Activated naive CD8-positive, alpha-beta T cell treated with anti-CD3 and anti-CD28 coated beads, Interleukin-2, amount 50 U/mL, for 16 hours (primary cell): ENCODE measurements at regions not wholly inside any gene's neighbourhood (a gene's known extent, or its start where the extent isn't known, plus 50 kb on each side); places are given as distances from the start of the nearest gene placed in this dataset.

Experiments
- DNase-seq: peaks from one replicate; pipeline ENCODE4 v3.0.0-alpha.2; 2020; ENCODE audit warnings: low read depth, low spot score

- no peak for DNase-seq
Observed at GRCh38 chr6:14321992-14322772, 204.6 kb downstream of the CD83 start.

DNA sequence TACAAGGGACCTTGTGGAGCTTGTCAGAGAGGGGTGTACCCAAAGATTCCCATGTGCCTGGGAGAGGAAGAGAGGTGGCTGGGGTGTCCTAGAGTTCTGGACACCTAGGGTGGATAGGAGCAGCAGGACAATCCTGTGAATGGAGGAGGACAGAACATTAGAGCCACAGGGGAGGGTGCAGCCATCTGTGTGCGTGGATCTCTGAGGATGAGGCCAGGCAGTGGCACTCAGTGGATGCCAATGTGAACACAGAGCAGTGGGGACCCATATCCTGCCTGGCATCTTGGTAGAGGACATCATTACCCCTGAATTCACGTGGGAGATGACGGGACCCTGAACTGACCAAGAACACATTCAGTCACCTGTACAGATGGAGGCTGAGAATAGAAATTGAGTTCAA is 205.3 kb downstream of the CD83 start:
- DNase-seq = no peak

- no peak for DNase-seq
Observed at GRCh38 chr6:14326774-14327173, 209.2 kb downstream of the CD83 start.

DNA sequence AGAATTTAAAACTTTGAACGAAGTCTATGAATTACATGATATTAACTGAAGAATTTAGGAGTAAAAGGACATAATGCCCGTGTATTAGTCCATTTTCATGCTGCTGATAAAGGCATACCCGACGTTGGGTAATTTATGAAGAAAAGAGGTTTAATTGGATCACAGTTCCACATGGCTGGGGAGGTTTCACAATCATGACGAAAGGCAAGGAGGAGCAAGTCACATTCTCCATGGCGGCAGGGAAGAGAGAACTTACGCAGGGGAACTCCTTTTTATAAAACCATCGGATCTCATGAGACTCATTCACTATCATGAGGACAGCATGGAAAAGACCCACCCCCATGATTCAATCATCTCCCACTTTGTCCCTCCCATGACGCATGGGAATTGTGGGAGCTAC is 210.6 kb downstream of the CD83 start:
- DNase-seq = no peak

- no peak for DNase-seq
Observed at GRCh38 chr6:14333556-14334305, 216.2 kb downstream of the CD83 start.

- no peak for DNase-seq
Observed at GRCh38 chr6:14335071-14335470, 217.5 kb downstream of the CD83 start.

DNA sequence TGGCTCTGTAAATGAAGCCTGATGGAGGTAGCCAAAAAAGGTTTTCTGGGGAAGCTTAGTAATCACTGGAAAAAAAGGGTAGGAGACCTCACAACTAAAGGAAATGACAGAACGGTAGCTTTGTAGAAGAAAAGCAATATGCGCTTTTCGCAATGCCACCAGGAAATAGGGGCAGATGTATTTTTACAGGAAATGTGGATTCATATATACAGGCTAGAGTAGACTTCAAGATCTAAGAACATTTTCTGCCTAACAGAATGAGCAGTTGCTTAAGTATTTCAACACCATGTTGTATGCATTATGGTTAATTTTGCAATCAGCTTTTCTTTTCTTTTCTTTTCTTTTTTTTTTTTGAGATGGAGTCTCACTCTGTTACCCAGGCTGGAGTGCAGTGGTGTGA is 219.6 kb downstream of the CD83 start:
- no peak for DNase-seq

DNA sequence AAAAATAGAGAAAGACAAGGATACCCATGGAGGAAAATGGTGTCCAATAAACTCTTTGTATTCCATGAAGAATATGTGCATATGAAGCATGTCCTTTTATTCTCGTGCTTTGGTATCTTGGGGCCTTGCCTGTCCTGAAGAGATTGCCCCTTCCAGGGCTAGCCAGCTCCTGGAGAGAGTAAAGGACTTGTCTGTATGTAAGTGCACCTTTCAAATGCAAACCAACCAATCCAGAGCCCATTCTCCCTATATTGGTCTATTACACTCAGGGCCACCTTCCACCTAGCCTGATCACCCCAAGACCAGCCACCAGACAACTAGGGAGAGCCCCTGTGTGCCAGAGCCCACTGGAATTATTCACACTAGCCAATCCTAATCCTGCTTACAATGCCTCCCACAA is 221.6 kb downstream of the CD83 start:
- DNase-seq = no peak

- no peak for DNase-seq
Observed at GRCh38 chr6:14339711-14340584, 222.4 kb downstream of the CD83 start.

DNA sequence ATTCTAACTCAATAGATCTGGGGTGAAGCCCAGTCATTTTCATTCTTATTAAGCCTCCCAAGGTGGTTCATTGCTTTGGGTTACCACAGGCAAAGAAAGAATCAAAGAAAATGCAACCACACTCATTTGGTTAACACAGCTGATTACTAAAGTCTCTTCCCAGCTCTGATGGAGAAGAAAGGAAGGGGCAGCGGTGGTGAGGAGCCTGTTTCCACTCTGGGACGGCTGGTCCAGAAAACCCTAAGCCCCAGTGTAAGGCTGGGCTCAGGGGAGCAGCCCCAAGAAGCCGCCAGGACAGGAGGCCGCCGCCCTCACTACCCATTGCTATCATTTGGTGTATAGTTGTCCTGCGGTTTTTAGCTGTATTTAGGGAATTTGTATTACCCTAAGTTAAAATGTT is 226.9 kb downstream of the CD83 start:
- no peak for DNase-seq

- no peak for DNase-seq
Observed at GRCh38 chr6:14348389-14348788, 230.8 kb downstream of the CD83 start.

GRCh38 chr6:14349507-14349906 is 231.9 kb downstream of the CD83 start:
- DNase-seq = no peak

GRCh38 chr6:14350210-14350609 is 232.6 kb downstream of the CD83 start:
- no peak for DNase-seq

DNA sequence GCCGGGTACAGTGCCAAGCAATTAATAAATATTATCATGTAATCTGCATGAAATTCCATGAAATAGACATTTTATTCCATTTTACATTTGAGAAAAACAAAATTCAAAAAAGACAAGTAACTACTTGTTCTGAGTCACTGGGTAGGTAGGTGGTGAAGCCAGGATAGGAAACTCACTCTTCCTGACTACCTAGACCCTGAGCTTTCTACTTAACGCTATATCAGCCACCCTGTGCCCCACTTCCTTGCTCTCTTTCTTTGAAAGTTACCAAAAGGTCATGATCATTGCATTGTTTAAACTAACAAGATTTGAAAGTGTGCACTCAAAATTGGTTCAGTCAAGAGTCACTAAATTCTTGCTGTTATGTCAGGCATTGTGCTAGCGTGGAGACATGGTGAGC is 235.7 kb downstream of the CD83 start:
- DNase-seq = no peak

- DNase-seq = no peak
Observed at GRCh38 chr6:14353798-14354197, 236.2 kb downstream of the CD83 start.

GRCh38 chr6:14354919-14355572 is 237.5 kb downstream of the CD83 start:
- no peak for DNase-seq

GRCh38 chr6:14359438-14359837 is 241.9 kb downstream of the CD83 start:
- no peak for DNase-seq

GRCh38 chr6:14360565-14360964 is 243.0 kb downstream of the CD83 start:
- DNase-seq = no peak

GRCh38 chr6:14361297-14361696 is 243.7 kb downstream of the CD83 start:
- no peak for DNase-seq

DNA sequence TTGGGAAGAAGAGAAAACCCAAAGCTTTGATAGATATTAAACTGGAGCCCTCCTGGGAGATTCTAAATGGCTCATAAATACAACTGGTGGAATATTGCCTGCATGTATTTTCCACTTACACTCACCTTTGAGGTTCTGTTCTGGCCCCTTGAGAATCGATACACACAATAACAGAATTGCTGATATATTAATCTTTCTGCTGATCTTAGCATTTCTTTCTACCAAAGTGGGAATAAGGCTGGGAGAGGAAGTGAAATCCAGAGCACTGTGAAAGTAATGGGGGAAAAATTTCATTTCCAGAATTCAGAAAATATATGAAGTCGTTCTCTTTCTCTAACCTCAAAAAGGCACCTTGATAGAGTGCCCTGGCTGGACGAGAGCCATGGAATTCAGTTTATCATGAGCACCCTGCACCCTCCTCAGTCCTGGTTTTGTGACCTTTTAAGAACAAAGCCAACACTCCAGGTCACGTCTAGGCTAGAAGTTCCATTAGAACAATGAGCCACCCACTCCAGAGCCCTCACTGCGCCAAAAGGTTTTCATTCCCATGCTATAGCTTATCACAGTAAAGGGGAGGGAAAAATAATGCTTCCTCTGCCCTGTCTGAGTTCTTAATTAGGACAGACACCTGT is 244.5 kb downstream of the CD83 start:
- no peak for DNase-seq

DNA sequence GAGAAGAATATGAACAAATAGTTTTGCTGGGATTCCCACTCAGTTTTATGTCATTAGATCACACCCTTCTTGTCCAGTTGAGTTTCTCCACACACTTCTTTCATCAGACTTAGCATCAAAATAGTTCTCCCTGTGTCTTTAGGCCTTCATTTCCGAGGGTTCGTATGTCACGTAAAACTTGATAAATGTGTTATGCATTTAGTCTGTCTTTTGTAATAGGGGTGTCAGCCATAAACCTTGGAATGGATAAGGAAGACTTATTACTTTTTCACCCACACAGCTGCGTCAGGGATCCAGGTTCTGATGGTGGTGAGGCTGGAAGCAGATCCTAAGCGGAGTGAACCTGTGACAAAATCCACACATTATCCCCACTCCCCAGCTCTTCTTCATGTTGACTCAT is 246.8 kb downstream of the CD83 start:
- DNase-seq = no peak
